HCT116 (cell line): ENCODE measurements at regions not wholly inside any gene's neighbourhood (a gene's known extent, or its start where the extent isn't known, plus 50 kb on each side); places are given as distances from the start of the nearest gene placed in this dataset.

ENCODE experiments used
- ATAC-seq: fragments of 200-7000 bp; cut with Tn5 transposase; 2 replicates; pipeline ENCODE4 v1.9.1; 2020; ENCODE audit warnings: mild to moderate bottlenecking, moderate library complexity
- BruUV-seq: library from RNA; stranded (reverse); fragments of 400-500 nt; replicated peaks from 2 replicates; lab custom pipeline; 2021; lab: Mats Ljungman, UMichigan
- CTCF ChIA-PET: fragments of 300-600 bp; sonication (Branson Sonifier 250); formaldehyde crosslinking; loops from one replicate; lab custom pipeline; 2021; ENCODE audit warnings: antibody characterized with exemption; lab: Charles Lee
- POLR2A ChIA-PET: fragments of 300-600, 350-600 bp; sonication (Branson Sonifier 250); formaldehyde crosslinking; loops from one replicate; lab custom pipeline; 2021; ENCODE audit warnings: antibody characterized with exemption; lab: Charles Lee
- RAD21 ChIA-PET, 2 experiments: fragments of 300-600 bp; sonication (Branson Sonifier 250); formaldehyde crosslinking; loops; one replicate each; lab custom pipeline; 2023; ENCODE audit warnings: low total read pairs in 2 of 2; ENCODE audit not compliant: uncharacterized antibody in 2 of 2, unreplicated experiment in 2 of 2, low non-redundant PET in 1 of 2; lab: Charles Lee
- DNase-seq: peaks from one replicate; pipeline ENCODE4 v3.0.0-alpha.2; 2010; ENCODE audit warnings: low read depth, low spot score
- H2AFZ ChIP-seq: fragments of 200-600 bp; shearing (Covaris generic), sonication (generic); 2 replicates; pipeline ENCODE4 v1.6.1; 2017; ENCODE audit warnings: low read depth, mixed run types, mixed read lengths, antibody characterized with exemption, low read length; ENCODE audit not compliant: poor library complexity, severe bottlenecking
- H3K27ac ChIP-seq: 2 replicates; pipeline ENCODE4 v1.5.1; 2012; ENCODE audit warnings: low read depth, low read length
- H3K27me3 ChIP-seq: fragments of 200-600 bp; sonication (generic); 2 replicates; pipeline ENCODE4 v1.6.1; 2016; ENCODE audit warnings: mixed run types, low read length, mixed read lengths; ENCODE audit not compliant: insufficient read depth
- H3K36me3 ChIP-seq, 2 experiments: fragments of 200-500 bp in 1 of 2; fragments of 200-600 bp in 1 of 2; sonication (Bioruptor generic) in 1 of 2; sonication (generic) in 1 of 2; 2 replicates each; pipeline versions ENCODE4 v1.5.1 to v1.6.1; 2014 to 2016; ENCODE audit warnings: low read length in 2 of 2, inconsistent platforms in 1 of 2, mixed read lengths in 1 of 2, mixed run types in 1 of 2; ENCODE audit not compliant: insufficient read depth in 2 of 2, control insufficient read depth in 1 of 2
- H3K4me1 ChIP-seq, 2 experiments: fragments of 200-600 bp in 1 of 2; sonication (generic) in 1 of 2; 2 replicates each; pipeline versions ENCODE4 v1.5.1 to v1.6.1; 2012 to 2017; ENCODE audit warnings: low read length in 2 of 2, inconsistent platforms in 1 of 2, mild to moderate bottlenecking in 1 of 2, mixed read lengths in 1 of 2, mixed run types in 1 of 2, moderate library complexity in 1 of 2; ENCODE audit not compliant: insufficient read depth in 2 of 2, control insufficient read depth in 1 of 2
- H3K4me2 ChIP-seq: fragments of 200-600 bp; sonication (generic); 2 replicates; pipeline ENCODE4 v1.6.1; 2017; ENCODE audit warnings: mixed run types, low read length, mixed read lengths
- H3K4me3 ChIP-seq, 2 experiments: fragments of 200-600 bp in 1 of 2; sonication (generic) in 1 of 2; replicated peaks in 1 of 2; 2 replicates each; pipeline ENCODE4 v1.5.1; 2011 to 2016; ENCODE audit warnings: low read length in 2 of 2, control low read depth in 1 of 2, low read depth in 1 of 2, mild to moderate bottlenecking in 1 of 2, mixed read lengths in 1 of 2, mixed run types in 1 of 2
- H3K79me2 ChIP-seq: fragments of 200-600 bp; sonication (generic); 2 replicates; pipeline ENCODE4 v1.6.1; 2017; ENCODE audit warnings: mild to moderate bottlenecking, mixed run types, low read length, moderate library complexity, mixed read lengths; ENCODE audit not compliant: insufficient read depth
- H3K9ac ChIP-seq: fragments of 200-600 bp; sonication (generic); 2 replicates; pipeline ENCODE4 v1.6.1; 2016; ENCODE audit warnings: low read length, mixed read lengths
- H3K9me2 ChIP-seq: fragments of 200-600 bp; sonication (generic), shearing (Covaris generic); 2 replicates; pipeline ENCODE4 v1.6.1; 2017; ENCODE audit warnings: mixed run types, mild to moderate bottlenecking, moderate library complexity; ENCODE audit not compliant: insufficient read depth
- H3K9me3 ChIP-seq, 2 experiments: fragments of 200-500 bp in 1 of 2; fragments of 200-600 bp in 1 of 2; sonication (Bioruptor generic) in 1 of 2; sonication (generic) in 1 of 2; 2 replicates each; pipeline ENCODE4 v1.6.1; 2014 to 2017; ENCODE audit warnings: low read length in 2 of 2, mixed read lengths in 2 of 2, inconsistent platforms in 1 of 2, low read depth in 1 of 2, mild to moderate bottlenecking in 1 of 2, mixed run types in 1 of 2, moderate library complexity in 1 of 2; ENCODE audit not compliant: control insufficient read depth in 1 of 2, insufficient read depth in 1 of 2
- H4K20me1 ChIP-seq: fragments of 200-600 bp; sonication (generic), shearing (Covaris generic); 2 replicates; pipeline ENCODE4 v1.6.1; 2017; ENCODE audit warnings: mixed run types, mild to moderate bottlenecking, moderate library complexity; ENCODE audit not compliant: insufficient read depth
- CTCF ChIP-seq, 3 experiments: fragments of 200-600 bp in 1 of 3; sonication (generic) in 1 of 3; IDR thresholded peaks in 2 of 3; conservative IDR thresholded peaks in 1 of 3; 2 replicates each; pipeline ENCODE4 v1.5.1; 2012 to 2017; ENCODE audit warnings: low read depth in 2 of 3, low read length in 2 of 3, antibody characterized with exemption in 1 of 3, borderline replicate concordance in 1 of 3, control low read depth in 1 of 3, mild to moderate bottlenecking in 1 of 3, mixed read lengths in 1 of 3, mixed run types in 1 of 3, moderate library complexity in 1 of 3; ENCODE audit not compliant: insufficient read depth in 1 of 3
- POLR2A ChIP-seq: IDR thresholded peaks from 2 replicates; pipeline ENCODE4 v1.7.0; 2011; ENCODE audit warnings: borderline replicate concordance; ENCODE audit not compliant: insufficient read depth, insufficient read length; ENCODE audit errors: extremely low read depth
- intact Hi-C: fragments of 100-400 bp; cut with micrococcal nuclease; formaldehyde crosslinking; loops from 2 replicates; pipeline ENCODE4 v1.10.0; 2022
- TF ChIP-seq, protein P1 (sequence below): IDR thresholded peaks from 2 replicates; pipeline ENCODE4 v1.6.1; 2012; ENCODE audit warnings: low read depth

DNA sequence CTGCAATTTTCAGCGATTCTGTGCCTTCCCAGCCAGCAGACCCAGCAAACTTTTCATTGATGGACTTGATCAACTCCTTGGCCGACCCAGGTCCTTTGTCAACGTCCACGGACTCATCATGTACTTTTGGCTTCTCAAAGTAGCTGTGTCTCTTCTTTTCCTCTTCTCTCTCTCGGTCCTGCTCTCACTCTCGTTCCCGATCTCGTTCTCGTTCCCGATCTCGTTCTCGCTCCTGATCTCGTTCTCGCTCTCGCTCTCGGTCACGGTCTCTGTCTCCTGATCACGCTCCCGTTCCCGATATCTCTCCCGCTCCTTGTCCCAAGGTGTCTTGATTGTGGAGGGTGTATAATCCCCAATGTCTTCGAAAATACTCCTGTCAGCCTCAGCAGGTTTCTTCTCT is 219.5 kb upstream of the FANCL start:
- TF ChIP-seq POLR2A, result no peak
- TF ChIP-seq, all 23 proteins: peak for 0
- ChIA-PET POLR2A (no interaction called here), RAD21 (no interaction called here), CTCF (no interaction called here)
- Histone ChIP-seq H3K9ac (no peak overlapping the region), H3K9me2 (no peaks in the 10 kb centered on the region), H3K27ac (no peak overlapping the region), H3K4me3 (no peak overlapping the region), H3K27me3 (no peaks in the 10 kb centered on the region), H3K79me2 (no peaks in the 10 kb centered on the region), H2AFZ (no peak overlapping the region), H3K4me1 (no peaks in the 10 kb centered on the region), H4K20me1 (no peaks in the 10 kb centered on the region), H3K36me3 (no peaks in the 10 kb centered on the region), H3K4me2 (no peak overlapping the region), H3K9me3 (no peaks in the 10 kb centered on the region)
- DNase-seq (no peak), ATAC-seq (no peak)
- BruUV-seq, result no TSS peak
- intact Hi-C loops, result no loop called here

GRCh38 chr2:58449286-58450010 is 208.3 kb upstream of the FANCL start:
- no peaks in the 10 kb centered on the region for H4K20me1 ChIP-seq
- peaks cover 0 to 9% of the 10 kb centered on the region in 2 experiments; a peak in 1 of 4 replicates for H3K4me1 ChIP-seq
- H3K27ac ChIP-seq, result no peak overlapping the region
- ChIA-PET RAD21 (interaction anchor here (0.6 to 0.7 kb wide), 2 partner anchors 226 to 546 kb away, joined by 3 to 5 read pairs; no protein-coding TSS in a partner anchor), POLR2A (no interaction called here), CTCF (interaction anchor here (1.0 to 2.6 kb wide), 2 partner anchors 15 to 104 kb away, joined by 3 to 13 read pairs; no protein-coding TSS in a partner anchor)
- intact Hi-C loops, result loop anchor here (5.0 kb wide), 2 partner anchors 317 to 727 kb away; no protein-coding TSS in a partner anchor
- ATAC-seq (no peak), DNase-seq (no peak)
- H3K4me3 ChIP-seq, result no peak overlapping the region
- TF ChIP-seq CTCF (IDR thresholded peaks at IDR 0.05 in 2 of 3, conservative IDR thresholded peaks at IDR 0.05 in 1 of 3; ENCODE audit: borderline replicate concordance in 1 of 3, insufficient read depth in 1 of 3, low read depth in 2 of 3, low read length in 2 of 3), result 0 out of 6 replicates have a peak, but pooled peaks of 1 of the 3 experiments have one; percentile 18
- TF ChIP-seq, protein P1, sequence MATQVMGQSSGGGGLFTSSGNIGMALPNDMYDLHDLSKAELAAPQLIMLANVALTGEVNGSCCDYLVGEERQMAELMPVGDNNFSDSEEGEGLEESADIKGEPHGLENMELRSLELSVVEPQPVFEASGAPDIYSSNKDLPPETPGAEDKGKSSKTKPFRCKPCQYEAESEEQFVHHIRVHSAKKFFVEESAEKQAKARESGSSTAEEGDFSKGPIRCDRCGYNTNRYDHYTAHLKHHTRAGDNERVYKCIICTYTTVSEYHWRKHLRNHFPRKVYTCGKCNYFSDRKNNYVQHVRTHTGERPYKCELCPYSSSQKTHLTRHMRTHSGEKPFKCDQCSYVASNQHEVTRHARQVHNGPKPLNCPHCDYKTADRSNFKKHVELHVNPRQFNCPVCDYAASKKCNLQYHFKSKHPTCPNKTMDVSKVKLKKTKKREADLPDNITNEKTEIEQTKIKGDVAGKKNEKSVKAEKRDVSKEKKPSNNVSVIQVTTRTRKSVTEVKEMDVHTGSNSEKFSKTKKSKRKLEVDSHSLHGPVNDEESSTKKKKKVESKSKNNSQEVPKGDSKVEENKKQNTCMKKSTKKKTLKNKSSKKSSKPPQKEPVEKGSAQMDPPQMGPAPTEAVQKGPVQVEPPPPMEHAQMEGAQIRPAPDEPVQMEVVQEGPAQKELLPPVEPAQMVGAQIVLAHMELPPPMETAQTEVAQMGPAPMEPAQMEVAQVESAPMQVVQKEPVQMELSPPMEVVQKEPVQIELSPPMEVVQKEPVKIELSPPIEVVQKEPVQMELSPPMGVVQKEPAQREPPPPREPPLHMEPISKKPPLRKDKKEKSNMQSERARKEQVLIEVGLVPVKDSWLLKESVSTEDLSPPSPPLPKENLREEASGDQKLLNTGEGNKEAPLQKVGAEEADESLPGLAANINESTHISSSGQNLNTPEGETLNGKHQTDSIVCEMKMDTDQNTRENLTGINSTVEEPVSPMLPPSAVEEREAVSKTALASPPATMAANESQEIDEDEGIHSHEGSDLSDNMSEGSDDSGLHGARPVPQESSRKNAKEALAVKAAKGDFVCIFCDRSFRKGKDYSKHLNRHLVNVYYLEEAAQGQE, result no peak
- H3K4me2 ChIP-seq, result no peak overlapping the region
- no peaks in the 10 kb centered on the region for H3K9me2 ChIP-seq
- no peaks in the 10 kb centered on the region for H3K9me3 ChIP-seq
- no peak overlapping the region for H2AFZ ChIP-seq
- H3K36me3 ChIP-seq, result no peaks in the 10 kb centered on the region
- no peak overlapping the region for H3K9ac ChIP-seq
- no peaks in the 10 kb centered on the region for H3K79me2 ChIP-seq
- BruUV-seq, result no TSS peak
- H3K27me3 ChIP-seq, result no peaks in the 10 kb centered on the region
